Cardiac fibroblast (primary cell): ENCODE measurements at regions not wholly inside any gene's neighbourhood (a gene's known extent, or its start where the extent isn't known, plus 50 kb on each side); places are given as distances from the start of the nearest gene placed in this dataset.

Source experiments
- DNase-seq, 2 donors: peaks; one replicate each; pipeline versions ENCODE4 v3.0.0 to v3.0.0-alpha.2; 2010; ENCODE audit warnings: low read depth in 2 of 2
- H3K4me3 ChIP-seq, 2 donors: replicated peaks in 1 of 2; 1 replicate in 1 of 2; 2 replicates in 1 of 2; pipeline ENCODE4 v1.5.1; 2011; ENCODE audit warnings: low read depth in 2 of 2, low read length in 2 of 2, mild to moderate bottlenecking in 2 of 2, moderate library complexity in 1 of 2
- CTCF ChIP-seq: IDR thresholded peaks from one replicate; pipeline ENCODE4 v1.5.1; 2011; ENCODE audit warnings: low read depth, mild to moderate bottlenecking, low read length, inconsistent platforms

DNA sequence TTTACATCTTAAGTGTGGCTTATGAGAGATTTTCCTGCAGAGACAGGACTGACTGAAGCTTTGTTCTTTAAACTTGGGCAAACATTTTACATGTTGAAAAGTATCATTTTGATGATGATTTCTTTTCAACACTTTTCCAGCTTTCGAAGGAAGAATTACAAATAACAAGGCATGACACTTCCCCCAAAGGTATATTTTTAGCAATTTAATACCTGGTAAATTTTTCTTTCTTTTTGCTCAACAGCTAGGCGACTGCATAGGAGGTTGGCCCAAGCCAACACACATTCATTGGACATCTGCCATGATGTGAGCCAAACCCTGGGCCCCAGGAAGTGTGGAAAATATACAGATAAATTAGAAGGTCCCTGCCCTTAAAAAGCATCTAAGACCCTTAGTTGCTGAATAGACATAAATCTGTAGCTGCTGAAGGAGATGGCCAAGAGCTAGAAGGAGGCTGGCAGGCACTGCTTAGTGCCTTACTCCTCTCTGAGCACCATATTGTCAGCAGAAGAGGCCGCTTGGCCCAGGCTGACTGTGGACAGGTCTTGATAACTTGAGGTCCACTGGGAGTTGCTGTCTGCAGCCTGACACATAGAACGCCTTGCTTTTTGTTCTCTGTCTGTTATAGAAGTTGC, 53.3 kb upstream of the CD44 start:
- H3K4me3 ChIP-seq: no peak overlapping the region
- DNase-seq: peak; percentile 30 to 75
- TF ChIP-seq CTCF: no peak

GRCh38 chr11:35087648-35088047, 51.3 kb upstream of the CD44 start:
- no peak for TF ChIP-seq CTCF
- DNase-seq: peak; percentile 86 to 88
- no peak overlapping the region for H3K4me3 ChIP-seq

GRCh38 chr11:35088226-35088625, 50.7 kb upstream of the CD44 start:
- no peak overlapping the region for H3K4me3 ChIP-seq
- DNase-seq: peak in 1 of 2 donors; percentile 41
- TF ChIP-seq CTCF: no peak

DNA sequence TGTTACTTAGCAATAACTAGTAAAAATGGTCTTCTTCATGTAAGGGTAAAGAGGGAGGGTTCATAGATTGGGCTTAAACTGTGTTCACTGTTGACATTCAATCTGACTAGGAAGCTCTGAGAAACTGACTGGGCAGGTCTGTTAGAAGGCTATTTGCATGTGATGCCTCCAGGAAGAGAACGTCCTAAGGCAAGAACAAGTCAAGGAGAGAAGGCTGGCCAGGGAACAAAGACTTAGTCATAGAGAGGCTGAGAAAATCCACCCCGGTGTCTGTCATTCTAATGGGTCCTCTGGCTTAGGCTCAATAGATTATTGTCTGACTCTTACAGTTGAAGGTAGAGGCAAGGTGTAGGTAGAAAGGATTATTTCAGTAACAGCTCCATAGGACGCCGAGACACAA, 50.3 kb upstream of the CD44 start:
- no peak for TF ChIP-seq CTCF
- DNase-seq: peak in 1 of 2 donors; percentile 67
- no peak overlapping the region for H3K4me3 ChIP-seq
